GM19468 (cell line): ENCODE measurements at regions not wholly inside any gene's neighbourhood (a gene's known extent, or its start where the extent isn't known, plus 50 kb on each side); places are given as distances from the start of the nearest gene placed in this dataset.
"Not testable (repeated sequence)": the region's sequence is repeated elsewhere in the genome, so short reads cannot be mapped to it uniquely, and the experiment has no call there.

Experiments used
- ATAC-seq: cut with Tn5 transposase; IDR thresholded peaks from one replicate; pipeline ENCODE4 v1.9.1; 2021; ENCODE audit warnings: mild to moderate bottlenecking, moderate library complexity, moderate number of reproducible peaks; ENCODE audit not compliant: unreplicated experiment; ENCODE audit errors: extremely low read depth

GRCh38 chr2:111436411-111436810, 315.7 kb downstream of the BCL2L11 start:
- ATAC-seq, result not testable (repeated sequence)

DNA sequence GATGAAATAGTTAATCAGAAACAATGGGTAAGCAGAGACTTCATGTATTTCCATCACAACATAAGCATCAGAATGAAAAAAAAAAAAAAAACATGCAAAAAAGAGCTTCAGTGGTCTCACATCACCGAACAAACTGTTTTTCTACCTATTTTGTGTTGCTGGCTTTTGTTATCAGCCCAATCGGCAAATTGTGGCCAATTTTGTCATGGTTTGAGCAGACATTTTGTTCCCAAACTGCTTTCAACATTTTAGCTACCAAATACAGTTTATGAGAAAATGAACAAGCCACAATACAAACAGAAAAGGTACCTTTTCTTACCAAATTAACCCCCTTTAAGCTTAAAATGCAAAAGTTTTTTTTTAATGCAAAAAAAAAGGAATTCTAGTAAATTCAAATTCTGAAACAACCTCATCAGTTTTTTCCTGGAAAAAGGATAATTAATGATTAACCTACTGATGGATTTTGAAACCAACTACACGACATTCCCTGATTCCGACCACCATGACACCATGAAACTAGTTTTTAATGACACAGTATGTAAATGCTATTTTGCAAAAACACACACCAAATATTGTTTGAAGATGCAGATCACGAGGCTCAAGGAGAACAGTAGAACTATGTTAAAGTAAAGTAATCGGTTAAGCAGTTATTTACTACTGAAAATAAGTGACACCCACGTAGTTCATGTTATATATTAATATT, 316.7 kb downstream of the BCL2L11 start:
- ATAC-seq, result not testable (repeated sequence)

DNA sequence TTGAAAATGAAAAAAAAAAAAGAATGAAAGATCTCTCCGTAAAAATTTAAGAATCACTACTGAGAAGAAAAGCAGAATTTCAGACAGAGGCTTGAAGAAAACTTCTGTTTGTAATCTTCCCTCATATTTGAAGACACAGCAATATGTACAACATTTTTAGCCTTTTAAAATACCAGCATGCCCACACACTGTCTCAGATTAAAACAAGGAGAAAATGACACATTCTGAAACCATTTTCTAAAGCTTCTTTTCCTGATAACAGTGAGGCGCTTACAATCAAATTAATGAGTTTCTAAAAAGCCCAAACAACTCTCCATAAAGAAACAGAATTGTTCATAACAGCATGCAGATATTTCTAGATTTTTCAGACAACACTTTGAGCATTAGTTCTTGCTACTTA, 317.4 kb downstream of the BCL2L11 start:
- ATAC-seq, result not testable (repeated sequence)

DNA sequence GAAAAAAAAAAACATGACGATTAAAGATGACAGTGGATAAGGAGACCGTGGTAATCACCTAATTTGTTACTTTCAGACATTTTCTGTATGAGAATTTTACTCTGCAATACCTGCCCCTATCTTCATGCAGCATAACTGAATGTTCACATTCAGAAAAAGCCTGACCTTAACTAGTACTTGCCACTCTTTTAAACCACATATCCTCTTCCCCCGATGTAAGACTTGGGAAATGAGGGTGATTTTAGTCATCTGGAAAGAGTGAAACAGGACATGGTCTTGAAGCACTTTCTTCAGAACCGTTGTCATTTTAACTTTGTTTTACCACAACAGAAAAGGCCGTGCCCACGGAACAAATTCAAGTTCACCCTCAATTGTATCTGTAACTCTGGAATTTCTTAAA, 318.5 kb downstream of the BCL2L11 start:
- ATAC-seq, result not testable (repeated sequence)

- ATAC-seq, result not testable (repeated sequence)
Measured at GRCh38 chr2:111441614-111442013, 320.9 kb downstream of the BCL2L11 start.

GRCh38 chr2:111442767-111443454, 322.2 kb downstream of the BCL2L11 start:
- not testable (repeated sequence) for ATAC-seq

DNA sequence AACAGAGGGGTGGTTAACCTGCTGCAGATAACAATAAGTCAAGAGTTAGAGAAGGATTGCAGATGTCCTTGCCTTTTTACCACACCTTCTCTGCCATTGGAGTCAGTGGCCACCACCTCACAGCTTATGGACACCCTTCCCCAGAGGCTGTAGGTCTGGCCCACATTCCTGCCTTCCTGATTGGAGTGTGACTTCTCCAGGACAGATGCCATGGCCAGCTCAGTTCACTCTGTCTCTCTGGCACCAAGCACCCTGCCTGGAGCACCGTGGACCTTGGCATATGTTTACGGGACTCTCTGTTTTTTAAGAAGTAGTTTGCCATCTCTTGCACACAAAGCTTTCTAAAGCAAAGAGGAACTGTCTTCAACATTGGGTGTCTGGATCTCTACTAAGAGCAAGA, 323.8 kb downstream of the BCL2L11 start:
- not testable (repeated sequence) for ATAC-seq

DNA sequence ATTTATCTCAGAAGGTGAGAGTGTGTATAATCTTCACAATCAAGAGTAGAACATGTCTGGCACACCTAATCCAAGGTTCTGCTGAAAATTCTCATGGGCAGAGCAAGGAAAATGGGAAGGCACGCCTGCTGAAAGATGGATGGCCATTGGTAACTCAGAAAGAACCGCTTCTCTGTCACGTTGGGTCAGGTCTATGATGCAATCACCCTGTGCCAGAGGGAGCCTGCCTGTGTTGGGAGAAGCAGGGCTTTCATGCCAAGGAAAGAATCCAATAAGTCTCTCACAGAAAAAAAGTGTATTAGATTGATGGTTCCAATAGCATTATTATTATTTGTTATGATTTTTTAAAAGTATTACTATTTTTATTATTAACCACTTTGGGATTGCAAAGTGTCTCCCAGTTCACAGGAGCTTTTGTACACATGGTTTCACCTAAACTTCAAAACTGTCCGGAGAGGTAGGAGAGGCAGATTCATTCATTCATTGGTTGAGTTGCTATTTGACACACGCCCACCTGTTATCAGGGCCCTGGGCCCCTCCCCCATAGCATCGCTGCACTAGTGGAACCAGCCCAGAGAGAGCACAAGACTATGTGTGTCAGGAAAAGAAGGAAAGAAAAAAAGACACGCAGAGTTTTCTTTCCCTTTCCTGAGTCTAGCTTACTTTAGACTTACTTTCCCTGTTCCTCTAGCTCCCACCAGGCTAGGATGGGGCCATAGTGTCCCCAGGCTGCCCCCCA, 324.6 kb downstream of the BCL2L11 start:
- not testable (repeated sequence) for ATAC-seq

GRCh38 chr2:111445941-111446340, 325.2 kb downstream of the BCL2L11 start:
- not testable (repeated sequence) for ATAC-seq

DNA sequence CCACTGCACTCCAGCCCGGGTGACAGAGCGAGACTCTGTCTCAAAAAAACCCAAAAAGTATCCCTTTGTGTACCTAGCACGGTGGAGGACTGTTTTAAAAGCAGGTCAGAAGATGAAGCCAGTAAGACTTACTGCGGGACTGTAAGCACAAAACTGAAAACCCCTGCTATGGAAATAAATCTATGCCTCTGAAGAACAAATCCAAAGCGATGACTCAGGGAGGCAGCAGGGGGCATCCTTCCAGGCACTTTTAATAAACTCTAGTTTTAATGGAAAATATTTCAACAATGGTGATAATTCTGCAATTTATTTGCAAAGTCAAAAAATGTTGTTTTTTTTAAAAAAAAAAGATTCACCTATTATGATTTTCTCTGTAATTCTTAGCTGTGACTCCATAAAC, 326.8 kb downstream of the BCL2L11 start:
- ATAC-seq, result not testable (repeated sequence)

DNA sequence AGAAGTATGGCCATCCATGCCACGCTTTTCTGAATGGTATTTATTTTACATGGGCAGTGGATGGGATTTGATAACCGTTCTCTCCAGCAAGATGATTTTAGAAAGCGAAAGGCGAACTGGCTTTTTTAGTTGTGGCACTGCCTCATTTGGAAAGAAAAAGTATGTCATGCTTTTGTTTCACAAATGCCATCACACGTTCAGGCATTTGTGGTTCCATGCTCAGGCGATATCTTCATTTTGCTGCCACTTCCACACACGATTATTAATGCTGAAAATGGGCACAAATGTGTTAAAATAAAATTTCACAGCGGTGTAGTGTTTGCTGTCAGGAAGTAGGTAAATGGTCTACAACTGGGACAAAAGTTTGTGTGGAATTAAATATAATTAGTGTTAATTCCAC, 328.1 kb downstream of the BCL2L11 start:
- not testable (repeated sequence) for ATAC-seq

GRCh38 chr2:111450526-111450925, 329.8 kb downstream of the BCL2L11 start:
- ATAC-seq, result not testable (repeated sequence)

GRCh38 chr2:111451692-111452199, 331.0 kb downstream of the BCL2L11 start:
- not testable (repeated sequence) for ATAC-seq

- ATAC-seq, result not testable (repeated sequence)
Measured at GRCh38 chr2:111452208-111452607, 331.5 kb downstream of the BCL2L11 start.

DNA sequence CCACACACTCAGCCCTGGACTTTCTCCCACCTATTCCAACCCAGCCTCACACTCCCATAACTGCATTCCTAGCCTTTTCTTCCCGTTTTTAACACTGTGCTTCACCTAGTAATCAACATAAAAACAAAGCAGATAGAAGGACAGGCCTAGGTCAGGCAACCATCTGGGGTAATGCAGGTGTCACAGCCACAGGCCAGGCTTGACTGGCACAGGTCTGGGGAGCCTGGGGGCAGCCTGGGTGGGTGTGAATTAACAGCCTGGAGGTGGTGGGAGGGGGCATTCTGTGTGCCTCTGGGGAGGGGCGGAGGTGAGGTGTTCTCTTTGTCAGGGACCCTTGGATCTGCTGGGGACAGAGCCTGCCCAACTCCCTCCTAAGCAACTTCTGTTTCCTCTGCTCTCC, 332.6 kb downstream of the BCL2L11 start:
- ATAC-seq, result not testable (repeated sequence)

- not testable (repeated sequence) for ATAC-seq
Measured at GRCh38 chr2:111453816-111454215, 333.1 kb downstream of the BCL2L11 start.

DNA sequence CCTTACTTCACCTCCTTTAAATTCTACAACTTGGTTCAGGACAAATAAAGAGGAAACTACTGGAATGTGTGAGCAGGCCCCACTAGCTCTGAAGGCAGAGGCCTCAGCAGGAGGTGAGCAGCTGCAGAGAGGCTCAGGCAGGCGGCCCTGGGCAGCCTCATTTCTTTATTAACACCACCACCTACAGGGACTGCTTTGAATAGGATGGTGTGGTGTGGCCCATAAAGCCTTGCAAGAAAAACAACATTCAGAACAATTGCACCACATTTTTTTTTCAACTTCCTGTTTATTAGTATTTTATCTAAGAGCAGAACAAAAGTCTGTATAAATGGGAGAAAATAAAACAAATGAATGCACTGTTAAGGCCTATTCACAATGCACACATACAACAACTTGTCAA, 333.7 kb downstream of the BCL2L11 start:
- peak; percentile 72 for ATAC-seq

DNA sequence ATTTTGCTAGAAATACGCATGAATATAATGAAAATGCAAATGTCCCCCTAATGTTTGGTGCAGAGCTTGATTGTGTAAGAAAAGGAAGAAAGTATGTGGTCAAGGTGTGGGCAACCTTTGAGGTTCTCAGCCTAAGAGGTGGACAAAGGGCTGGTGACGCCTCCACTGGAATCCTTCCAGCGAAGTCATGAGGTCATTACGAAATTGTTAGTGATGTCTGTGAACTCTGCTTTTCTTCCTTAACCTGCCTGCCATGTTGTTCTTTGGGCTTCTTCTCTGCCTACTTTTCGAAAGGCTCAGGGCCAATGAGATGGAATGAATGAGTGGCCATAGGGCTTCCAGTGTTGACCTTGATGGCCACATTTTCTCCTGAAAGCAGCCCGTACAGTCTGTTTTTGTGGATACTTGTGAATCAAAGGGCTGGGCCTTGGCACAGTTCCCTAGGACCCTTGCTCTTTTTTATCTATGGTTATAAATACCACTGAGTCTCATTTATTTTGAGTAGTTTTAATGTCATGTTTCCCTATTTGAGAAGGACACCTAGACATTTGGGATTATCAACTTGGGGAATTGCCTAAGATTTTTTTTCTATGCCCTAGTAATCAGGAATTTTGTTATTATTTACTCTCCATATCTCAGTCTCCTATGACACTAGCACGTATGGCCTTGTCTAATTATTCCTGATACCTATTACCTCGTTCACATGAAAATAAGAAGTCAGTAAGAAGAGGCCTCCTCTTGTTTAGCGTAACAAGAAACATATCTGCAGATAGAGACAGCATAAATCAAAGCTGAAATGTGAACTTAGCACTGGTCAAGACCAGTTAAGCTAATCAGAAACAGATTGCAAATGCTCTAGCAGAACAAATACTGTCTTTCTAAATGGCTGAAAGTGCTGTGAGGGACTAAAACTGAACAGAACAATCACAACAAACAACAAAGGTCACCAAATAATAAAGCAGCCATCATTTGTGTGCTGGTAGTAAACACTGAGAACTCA, 334.6 kb downstream of the BCL2L11 start:
- not testable (repeated sequence) for ATAC-seq

- not testable (repeated sequence) for ATAC-seq
Measured at GRCh38 chr2:111457191-111457590, 336.5 kb downstream of the BCL2L11 start.
